Mesothelial cell of epicardium (in vitro differentiated cells): ENCODE measurements at regions not wholly inside any gene's neighbourhood (a gene's known extent, or its start where the extent isn't known, plus 50 kb on each side); places are given as distances from the start of the nearest gene placed in this dataset.

ENCODE experiments used
- DNase-seq, 2 experiments: peaks; one replicate each; pipeline ENCODE4 v3.0.0; 2021; ENCODE audit warnings: low spot score in 2 of 2; ENCODE audit not compliant: unreplicated experiment in 2 of 2
- H3K27ac Mint-ChIP-seq: 2 replicates; pipeline ENCODE4 v1.8.0; 2021; ENCODE audit warnings: mixed read lengths
- H3K27me3 Mint-ChIP-seq: 2 replicates; pipeline ENCODE4 v1.8.0; 2021; ENCODE audit warnings: low read depth, mixed read lengths
- H3K36me3 Mint-ChIP-seq: 2 replicates; pipeline ENCODE4 v1.8.0; 2021; ENCODE audit warnings: mixed read lengths
- H3K4me1 Mint-ChIP-seq: 2 replicates; pipeline ENCODE4 v1.8.0; 2021; ENCODE audit warnings: mixed read lengths
- H3K4me3 Mint-ChIP-seq: 2 replicates; pipeline ENCODE4 v1.8.0; 2021; ENCODE audit warnings: mild to moderate bottlenecking, moderate library complexity, mixed read lengths
- H3K9me3 Mint-ChIP-seq: 2 replicates; pipeline ENCODE4 v1.8.0; 2021; ENCODE audit warnings: mixed read lengths
- TF ChIP-seq, protein P1 (sequence below): fragments of 200-600 bp; sonication (generic); IDR thresholded peaks from one replicate; pipeline ENCODE4 v1.5.0; 2021; ENCODE audit warnings: antibody characterized with exemption; ENCODE audit not compliant: unreplicated experiment

DNA sequence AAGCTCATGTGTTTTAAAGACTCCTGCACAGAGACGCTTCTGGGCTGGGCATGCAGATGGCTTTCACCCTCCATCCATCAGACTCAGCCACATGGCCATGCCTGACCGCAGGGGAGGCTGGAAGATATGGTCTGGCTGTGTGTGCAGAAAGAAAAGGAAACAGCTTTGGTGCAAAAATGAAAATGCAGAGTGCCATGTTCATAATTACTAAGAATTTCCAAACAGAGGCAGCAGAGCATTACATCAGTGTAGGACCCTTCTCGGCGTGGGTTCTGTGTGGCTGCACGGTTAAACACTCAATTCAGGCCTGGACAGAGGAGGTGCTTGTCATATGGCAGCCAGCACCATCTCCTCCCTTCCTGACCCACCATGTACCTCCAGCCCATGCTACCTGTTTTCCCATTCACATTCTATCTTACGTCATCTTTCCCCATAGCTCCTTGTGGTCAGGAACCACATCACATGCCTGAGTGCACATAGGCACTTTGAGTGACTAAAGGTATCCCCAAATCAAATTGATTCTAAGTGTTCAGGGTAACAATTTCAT is 200.3 kb upstream of the ID2 start:
- no peak overlapping the region for H3K4me3 Mint-ChIP-seq
- TF ChIP-seq, protein P1, sequence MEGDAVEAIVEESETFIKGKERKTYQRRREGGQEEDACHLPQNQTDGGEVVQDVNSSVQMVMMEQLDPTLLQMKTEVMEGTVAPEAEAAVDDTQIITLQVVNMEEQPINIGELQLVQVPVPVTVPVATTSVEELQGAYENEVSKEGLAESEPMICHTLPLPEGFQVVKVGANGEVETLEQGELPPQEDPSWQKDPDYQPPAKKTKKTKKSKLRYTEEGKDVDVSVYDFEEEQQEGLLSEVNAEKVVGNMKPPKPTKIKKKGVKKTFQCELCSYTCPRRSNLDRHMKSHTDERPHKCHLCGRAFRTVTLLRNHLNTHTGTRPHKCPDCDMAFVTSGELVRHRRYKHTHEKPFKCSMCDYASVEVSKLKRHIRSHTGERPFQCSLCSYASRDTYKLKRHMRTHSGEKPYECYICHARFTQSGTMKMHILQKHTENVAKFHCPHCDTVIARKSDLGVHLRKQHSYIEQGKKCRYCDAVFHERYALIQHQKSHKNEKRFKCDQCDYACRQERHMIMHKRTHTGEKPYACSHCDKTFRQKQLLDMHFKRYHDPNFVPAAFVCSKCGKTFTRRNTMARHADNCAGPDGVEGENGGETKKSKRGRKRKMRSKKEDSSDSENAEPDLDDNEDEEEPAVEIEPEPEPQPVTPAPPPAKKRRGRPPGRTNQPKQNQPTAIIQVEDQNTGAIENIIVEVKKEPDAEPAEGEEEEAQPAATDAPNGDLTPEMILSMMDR, result no peak
- H3K27me3 Mint-ChIP-seq, result no peaks in the 10 kb centered on the region
- no peak for DNase-seq
- peaks cover 8% of the 10 kb centered on the region for H3K9me3 Mint-ChIP-seq
- H3K27ac Mint-ChIP-seq, result no peak overlapping the region
- H3K36me3 Mint-ChIP-seq, result no peaks in the 10 kb centered on the region
- peaks cover 10% of the 10 kb centered on the region for H3K4me1 Mint-ChIP-seq

DNA sequence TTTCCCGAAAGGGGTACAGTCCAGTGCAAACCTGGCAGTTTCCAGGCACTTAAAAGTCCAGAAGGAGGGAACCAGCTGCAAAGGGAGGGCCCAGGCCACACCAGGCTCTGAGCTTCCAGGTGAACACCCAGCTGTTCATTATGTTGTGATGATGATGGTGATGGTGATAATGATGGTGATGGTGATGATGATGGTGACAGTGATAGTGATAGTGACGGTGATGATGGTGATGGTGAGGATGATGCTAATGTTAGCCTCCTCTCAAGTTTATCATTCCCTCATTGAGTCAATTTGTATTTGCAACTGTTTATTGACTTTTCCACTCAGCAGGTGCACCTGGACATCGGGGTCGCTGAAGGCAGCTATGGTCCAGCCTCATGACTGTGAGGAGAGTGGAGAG is 199.4 kb upstream of the ID2 start:
- Mint-ChIP-seq H3K9me3 (peaks cover 8% of the 10 kb centered on the region), H3K27ac (no peak overlapping the region), H3K27me3 (no peaks in the 10 kb centered on the region), H3K4me1 (peaks cover 12% of the 10 kb centered on the region), H3K4me3 (no peak overlapping the region), H3K36me3 (no peaks in the 10 kb centered on the region)
- DNase-seq, result no peak
- TF ChIP-seq, protein P1, result no peak

DNA sequence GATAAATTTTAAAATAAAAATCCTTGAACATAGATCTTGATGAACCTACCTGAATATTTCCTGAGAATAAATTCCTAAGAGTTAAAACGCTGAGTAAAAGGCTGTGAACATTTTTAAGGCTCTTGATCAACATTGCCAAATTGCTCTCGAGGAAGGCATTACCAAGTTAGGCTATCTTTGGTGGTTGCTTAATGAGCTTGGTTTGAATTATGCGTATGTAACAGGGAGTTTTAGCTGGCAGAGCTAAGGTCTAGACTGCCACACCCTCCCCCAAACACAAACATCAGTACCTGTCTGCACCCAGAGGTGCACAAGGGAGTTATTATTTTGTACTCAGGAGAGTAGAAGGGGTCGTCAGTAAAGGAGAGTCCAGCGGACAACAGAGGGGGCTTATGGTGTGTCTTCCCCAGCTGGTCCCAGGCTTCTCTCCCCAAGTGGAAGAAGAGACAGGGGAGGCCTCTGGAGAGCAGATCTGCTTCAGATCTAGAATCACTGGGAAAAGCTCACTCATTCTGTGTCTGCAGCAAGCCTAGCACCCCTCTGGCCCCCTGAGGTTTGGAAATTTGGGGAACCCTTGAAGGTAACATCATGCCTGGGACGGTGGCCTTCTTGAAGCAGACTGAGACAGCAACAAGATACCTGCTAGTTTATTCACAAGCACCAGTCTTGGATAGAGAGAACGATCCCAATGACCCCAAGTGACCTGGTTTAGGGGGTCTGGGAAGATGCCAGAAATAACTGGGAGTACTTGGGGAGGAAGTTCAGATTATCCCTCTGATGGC is 197.2 kb upstream of the ID2 start:
- TF ChIP-seq, protein P1, result no peak
- Mint-ChIP-seq H3K4me3 (no peak overlapping the region), H3K36me3 (no peaks in the 10 kb centered on the region), H3K27ac (no peak overlapping the region), H3K27me3 (no peaks in the 10 kb centered on the region), H3K9me3 (peaks cover 8% of the 10 kb centered on the region), H3K4me1 (peaks cover 18% of the 10 kb centered on the region)
- DNase-seq, result no peak

DNA sequence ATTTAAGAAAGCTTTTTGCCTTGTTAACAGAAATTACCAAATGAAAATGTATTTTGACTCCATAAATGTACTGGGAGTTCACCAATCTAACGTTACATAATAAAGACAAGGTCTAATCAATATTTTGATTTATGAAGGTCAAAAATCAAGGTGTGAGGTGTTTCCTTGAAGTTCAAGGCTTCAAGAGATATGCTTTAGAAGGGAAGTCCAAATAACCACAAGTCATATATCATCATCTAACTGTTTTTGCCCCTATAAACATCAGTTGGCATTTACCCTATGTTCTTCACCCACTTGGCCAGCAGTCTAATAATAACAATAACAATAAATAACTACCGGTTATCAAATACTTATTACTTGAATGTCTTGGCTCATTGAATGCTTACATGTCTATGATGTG is 196.1 kb upstream of the ID2 start:
- Mint-ChIP-seq H3K27ac (no peak overlapping the region), H3K27me3 (no peaks in the 10 kb centered on the region), H3K9me3 (peaks cover 8% of the 10 kb centered on the region), H3K4me1 (peaks cover 27% of the 10 kb centered on the region), H3K36me3 (no peaks in the 10 kb centered on the region), H3K4me3 (no peak overlapping the region)
- TF ChIP-seq, protein P1, result no peak
- DNase-seq, result no peak

DNA sequence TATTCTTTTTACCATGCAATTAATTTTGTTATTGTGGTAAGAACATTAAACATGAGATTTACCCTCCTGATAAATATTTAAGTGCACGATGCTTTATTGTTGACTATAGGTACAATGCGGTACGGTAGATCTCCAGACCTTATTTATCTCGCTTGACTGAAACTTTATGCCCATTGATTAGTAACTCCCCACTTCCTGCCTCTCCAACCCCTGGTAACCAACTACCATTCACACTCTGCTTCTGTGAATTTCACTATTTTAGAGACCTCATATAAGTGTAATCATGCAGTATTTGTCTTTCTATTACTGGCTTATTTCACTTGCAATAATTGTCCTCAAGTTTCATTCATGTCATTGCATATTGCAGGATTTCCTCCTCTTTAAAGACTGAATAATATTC is 195.7 kb upstream of the ID2 start:
- H3K27ac Mint-ChIP-seq, result no peak overlapping the region
- H3K9me3 Mint-ChIP-seq, result peaks cover 8% of the 10 kb centered on the region
- no peak overlapping the region for H3K4me3 Mint-ChIP-seq
- no peaks in the 10 kb centered on the region for H3K36me3 Mint-ChIP-seq
- H3K4me1 Mint-ChIP-seq, result peaks cover 31% of the 10 kb centered on the region
- TF ChIP-seq, protein P1, result no peak
- DNase-seq, result no peak
- H3K27me3 Mint-ChIP-seq, result no peaks in the 10 kb centered on the region
